SK-N-SH treated with all-trans-retinoic acid at 6 μM for 48 hours (cell line): ENCODE measurements at regions not wholly inside any gene's neighbourhood (a gene's known extent, or its start where the extent isn't known, plus 50 kb on each side); places are given as distances from the start of the nearest gene placed in this dataset.

ENCODE experiments used
- ATAC-seq: fragments of 200-7000 bp; cut with Tn5 transposase; 3 replicates; pipeline ENCODE4 v1.9.1; 2020; ENCODE audit warnings: mild to moderate bottlenecking, moderate library complexity
- ARNTL ChIP-seq: fragments of 450-650 bp; formaldehyde crosslinking; IDR thresholded peaks from 2 replicates; pipeline ENCODE4 v1.5.0; 2020; ENCODE audit warnings: low read depth, mild to moderate bottlenecking, moderate library complexity, borderline replicate concordance
- BACH2 ChIP-seq: fragments of 250-450 bp; sonication (Bioruptor Pico); IDR thresholded peaks from 2 replicates; pipeline ENCODE4 v1.9.0; 2021; ENCODE audit warnings: mild to moderate bottlenecking, borderline replicate concordance
- CREB5 ChIP-seq: fragments of 250-450 bp; sonication (Bioruptor Pico); IDR thresholded peaks from 2 replicates; pipeline ENCODE4 v1.5.1; 2020; ENCODE audit warnings: low read depth, mild to moderate bottlenecking, moderate library complexity
- CSRNP3 ChIP-seq: fragments of 250-450 bp; sonication (Bioruptor Pico); IDR thresholded peaks from 2 replicates; pipeline ENCODE4 v1.5.1; 2021; ENCODE audit warnings: mild to moderate bottlenecking, moderate library complexity
- ESRRG ChIP-seq: fragments of 250-450 bp; sonication (Bioruptor Pico); IDR thresholded peaks from 2 replicates; pipeline ENCODE4 v1.6.1; 2021; ENCODE audit warnings: mild to moderate bottlenecking
- GLIS3 ChIP-seq: fragments of 250-450 bp; sonication (Bioruptor Pico); IDR thresholded peaks from 2 replicates; pipeline ENCODE4 v1.5.0; 2020; ENCODE audit warnings: mild to moderate bottlenecking, moderate library complexity
- ISL1 ChIP-seq: fragments of 250-450 bp; sonication (Bioruptor Pico); IDR thresholded peaks from 2 replicates; pipeline ENCODE4 v2.1.2; 2022; ENCODE audit warnings: mild to moderate bottlenecking, moderate library complexity
- PATZ1 ChIP-seq: fragments of 250-450 bp; sonication (Bioruptor Pico); IDR thresholded peaks from 2 replicates; pipeline ENCODE4 v1.8.0; 2020; ENCODE audit warnings: mild to moderate bottlenecking, moderate library complexity, borderline replicate concordance
- POU6F1 ChIP-seq: fragments of 250-450 bp; sonication (Bioruptor Pico); IDR thresholded peaks from 2 replicates; pipeline ENCODE4 v1.8.0; 2021; ENCODE audit warnings: low read depth, mild to moderate bottlenecking, moderate library complexity, borderline replicate concordance
- PPARA ChIP-seq: fragments of 250-450 bp; sonication (Bioruptor Pico); IDR thresholded peaks from 2 replicates; pipeline ENCODE4 v1.5.0; 2020; ENCODE audit warnings: mild to moderate bottlenecking, borderline replicate concordance
- TCF4 ChIP-seq: fragments of 250-450 bp; sonication (Bioruptor Pico); IDR thresholded peaks from 2 replicates; pipeline ENCODE4 v1.8.0; 2021; ENCODE audit warnings: mild to moderate bottlenecking, moderate library complexity, borderline replicate concordance
- TOX ChIP-seq: fragments of 250-450 bp; sonication (Bioruptor Pico); IDR thresholded peaks from 2 replicates; pipeline ENCODE4 v1.8.0; 2021; ENCODE audit warnings: mild to moderate bottlenecking, moderate library complexity, borderline replicate concordance
- TSHZ2 ChIP-seq: fragments of 250-450 bp; sonication (Bioruptor Pico); IDR thresholded peaks from 2 replicates; pipeline ENCODE4 v1.5.0; 2020; ENCODE audit warnings: mild to moderate bottlenecking, moderate library complexity
- ZFP3 ChIP-seq: fragments of 250-450 bp; sonication (Bioruptor Pico); IDR thresholded peaks from 2 replicates; pipeline ENCODE4 v1.5.0; 2020; ENCODE audit warnings: mild to moderate bottlenecking, moderate library complexity
- ZFP30 ChIP-seq: fragments of 450-650 bp; formaldehyde crosslinking; IDR thresholded peaks from 2 replicates; pipeline ENCODE4 v1.5.0; 2022; ENCODE audit warnings: mild to moderate bottlenecking, moderate library complexity
- ZNF565 ChIP-seq: fragments of 450-650 bp; formaldehyde crosslinking; conservative IDR thresholded peaks from 2 replicates; pipeline ENCODE4 v1.5.0; 2020; ENCODE audit warnings: low read depth, mild to moderate bottlenecking, moderate library complexity
- ZNF70 ChIP-seq: fragments of 450-650 bp; formaldehyde crosslinking; IDR thresholded peaks from 2 replicates; pipeline ENCODE4 v1.5.0; 2020; ENCODE audit warnings: mild to moderate bottlenecking, moderate library complexity
- ZNF8 ChIP-seq: fragments of 450-650 bp; formaldehyde crosslinking; IDR thresholded peaks from 2 replicates; pipeline ENCODE4 v1.5.0; 2020; ENCODE audit warnings: mild to moderate bottlenecking, moderate library complexity

- TF ChIP-seq GLIS3 (CRISPR knock-in tag), result no peak
- TF ChIP-seq ISL1 (CRISPR knock-in tag), result no peak
- TF ChIP-seq TSHZ2 (CRISPR knock-in tag), result no peak
- TF ChIP-seq PATZ1 (CRISPR knock-in tag), result no peak
- ATAC-seq, result no peak
Measured at GRCh38 chr18:6561016-6561415, 146.3 kb upstream of the L3MBTL4 start.

GRCh38 chr18:6561420-6561861 is 146.7 kb upstream of the L3MBTL4 start:
- no peak for ATAC-seq
- TF ChIP-seq ESRRG (no peak), GLIS3 (CRISPR knock-in tag) (no peak), POU6F1 (CRISPR knock-in tag) (no peak), ISL1 (CRISPR knock-in tag) (no peak), CREB5 (CRISPR knock-in tag) (no peak), ZFP30 (CRISPR knock-in tag) (no peak), ZNF565 (no peak), TOX (CRISPR knock-in tag) (no peak), BACH2 (CRISPR knock-in tag) (no peak), TSHZ2 (CRISPR knock-in tag) (no peak), ZNF70 (CRISPR knock-in tag) (no peak), ZNF8 (CRISPR knock-in tag) (no peak), CSRNP3 (CRISPR knock-in tag) (no peak), PPARA (no peak)

GRCh38 chr18:6561862-6562291 is 147.2 kb upstream of the L3MBTL4 start:
- ATAC-seq, result no peak
- no peak for TF ChIP-seq ARNTL (CRISPR knock-in tag)
- no peak for TF ChIP-seq ZFP3 (CRISPR knock-in tag)
- TF ChIP-seq TCF4 (CRISPR knock-in tag), result no peak
- TF ChIP-seq GLIS3 (CRISPR knock-in tag), result no peak
- no peak for TF ChIP-seq POU6F1 (CRISPR knock-in tag)
- TF ChIP-seq ESRRG, result no peak
